NCI-H1092 treated with DMSO at 0.1 percent for 48 hours (cell line): ENCODE measurements at regions not wholly inside any gene's neighbourhood (a gene's known extent, or its start where the extent isn't known, plus 50 kb on each side); places are given as distances from the start of the nearest gene placed in this dataset.
"Not testable (repeated sequence)": the region's sequence is repeated elsewhere in the genome, so short reads cannot be mapped to it uniquely, and the experiment has no call there.

ENCODE experiments used
- DNase-seq: peaks from one replicate; lab custom pipeline; 2025; lab: John Stamatoyannopoulos, UW

- no peak for DNase-seq
Measured at GRCh38 chr9:87781331-87781730, 55.4 kb downstream of the CTSL start.

- no peak for DNase-seq
Measured at GRCh38 chr9:87783180-87783579, 57.3 kb downstream of the CTSL start.

- DNase-seq: not testable (repeated sequence)
Measured at GRCh38 chr9:87785315-87785970, 59.5 kb downstream of the CTSL start.

- DNase-seq: no peak
Measured at GRCh38 chr9:87786423-87786822, 60.5 kb downstream of the CTSL start.

- no peak for DNase-seq
Measured at GRCh38 chr9:87786876-87787275, 61.0 kb downstream of the CTSL start.

GRCh38 chr9:87787735-87788134 is 61.8 kb downstream of the CTSL start:
- DNase-seq: no peak

- DNase-seq: no peak
Measured at GRCh38 chr9:87792831-87793288, 66.9 kb downstream of the CTSL start.

GRCh38 chr9:87793292-87793691 is 67.4 kb downstream of the CTSL start:
- DNase-seq: no peak

GRCh38 chr9:87795178-87795577 is 69.3 kb downstream of the CTSL start:
- DNase-seq: no peak

GRCh38 chr9:87796196-87796595 is 70.3 kb downstream of the CTSL start:
- DNase-seq: no peak

- no peak for DNase-seq
Measured at GRCh38 chr9:87798261-87798833, 72.4 kb downstream of the CTSL start.

- no peak for DNase-seq
Measured at GRCh38 chr9:87799503-87799902, 73.6 kb downstream of the CTSL start.

- DNase-seq: no peak
Measured at GRCh38 chr9:87800456-87800855, 74.5 kb downstream of the CTSL start.

GRCh38 chr9:87801013-87801412 is 75.1 kb downstream of the CTSL start:
- no peak for DNase-seq

- no peak for DNase-seq
Measured at GRCh38 chr9:87803166-87803565, 77.2 kb downstream of the CTSL start.

- no peak for DNase-seq
Measured at GRCh38 chr9:87803623-87804345, 77.9 kb downstream of the CTSL start.

GRCh38 chr9:87805259-87805658 is 77.4 kb upstream of the SPATA31E1 start:
- DNase-seq: no peak

- no peak for DNase-seq
Measured at GRCh38 chr9:87810008-87810407, 72.7 kb upstream of the SPATA31E1 start.

- DNase-seq: no peak
Measured at GRCh38 chr9:87810679-87811178, 71.9 kb upstream of the SPATA31E1 start.

- DNase-seq: peak; percentile 7
Measured at GRCh38 chr9:87812375-87813118, 70.1 kb upstream of the SPATA31E1 start.

GRCh38 chr9:87813119-87813463 is 69.6 kb upstream of the SPATA31E1 start:
- DNase-seq: no peak

- peak; percentile 26 for DNase-seq
Measured at GRCh38 chr9:87816036-87816435, 66.6 kb upstream of the SPATA31E1 start.
